KMS-11 (cell line): ENCODE measurements at regions not wholly inside any gene's neighbourhood (a gene's known extent, or its start where the extent isn't known, plus 50 kb on each side); places are given as distances from the start of the nearest gene placed in this dataset.

ENCODE experiments used
- H2AFZ ChIP-seq: fragments of 200-600 bp; sonication (generic); 2 replicates; pipeline ENCODE4 v1.6.1; 2016; ENCODE audit warnings: antibody characterized with exemption, mixed run types, low read depth
- H3K27ac ChIP-seq: fragments of 200-600 bp; sonication (generic); 2 replicates; pipeline ENCODE4 v1.6.1; 2016; ENCODE audit warnings: mild to moderate bottlenecking, mixed run types
- H3K27me3 ChIP-seq: fragments of 200-600 bp; sonication (generic); 2 replicates; pipeline ENCODE4 v1.6.1; 2017; ENCODE audit warnings: mild to moderate bottlenecking, low read depth, mixed run types, moderate library complexity; ENCODE audit not compliant: insufficient read depth
- H3K36me3 ChIP-seq: fragments of 200-600 bp; sonication (generic); 2 replicates; pipeline ENCODE4 v1.6.1; 2017; ENCODE audit warnings: mild to moderate bottlenecking, mixed run types; ENCODE audit not compliant: insufficient read depth
- H3K4me1 ChIP-seq: fragments of 200-600 bp; sonication (generic); 2 replicates; pipeline ENCODE4 v1.6.1; 2016; ENCODE audit warnings: mild to moderate bottlenecking, low read depth, mixed run types; ENCODE audit not compliant: poor library complexity, severe bottlenecking
- H3K4me2 ChIP-seq: fragments of 200-600 bp; sonication (generic); 2 replicates; pipeline ENCODE4 v1.7.0; 2016; ENCODE audit warnings: mild to moderate bottlenecking, mixed run types
- H3K4me3 ChIP-seq: fragments of 200-600 bp; sonication (generic); IDR thresholded peaks from 2 replicates; pipeline ENCODE4 v1.6.1; 2017; ENCODE audit warnings: low read depth, low read length, mixed read lengths; ENCODE audit not compliant: insufficient read depth
- H3K79me2 ChIP-seq: fragments of 200-600 bp; sonication (generic); 2 replicates; pipeline ENCODE4 v1.6.1; 2016; ENCODE audit warnings: low read depth, mixed run types; ENCODE audit not compliant: insufficient read depth
- H3K9ac ChIP-seq: fragments of 200-600 bp; sonication (generic); 2 replicates; pipeline ENCODE4 v1.6.1; 2016; ENCODE audit warnings: mild to moderate bottlenecking, mixed run types
- H4K20me1 ChIP-seq: fragments of 200-600 bp; sonication (generic); 2 replicates; pipeline ENCODE4 v1.6.1; 2016; ENCODE audit warnings: mild to moderate bottlenecking, mixed run types; ENCODE audit not compliant: insufficient read depth
- CTCF ChIP-seq: fragments of 200-600 bp; sonication (generic); conservative IDR thresholded peaks from 2 replicates; pipeline ENCODE4 v1.6.1; 2017; ENCODE audit warnings: low read depth, mild to moderate bottlenecking, antibody characterized with exemption, low read length, moderate library complexity, mixed read lengths

GRCh38 chr22:47967831-47968230, 1205.4 kb downstream of the TBC1D22A start:
- no peaks in the 10 kb centered on the region for H3K79me2 ChIP-seq
- H3K27me3 ChIP-seq, result no peaks in the 10 kb centered on the region
- no peaks in the 10 kb centered on the region for H4K20me1 ChIP-seq
- H3K36me3 ChIP-seq, result no peaks in the 10 kb centered on the region
- no peak overlapping the region for H3K27ac ChIP-seq
- no peak overlapping the region for H3K4me3 ChIP-seq
- H3K9ac ChIP-seq, result no peak overlapping the region
- no peak overlapping the region for H2AFZ ChIP-seq
- no peak overlapping the region for H3K4me2 ChIP-seq
- no peaks in the 10 kb centered on the region for H3K4me1 ChIP-seq
- TF ChIP-seq CTCF, result no peak

GRCh38 chr22:47966316-47966715, 1203.9 kb downstream of the TBC1D22A start:
- Histone ChIP-seq H3K4me1 (no peaks in the 10 kb centered on the region), H3K36me3 (no peaks in the 10 kb centered on the region)
- no peak for TF ChIP-seq CTCF

GRCh38 chr22:47965896-47966295, 1203.4 kb downstream of the TBC1D22A start:
- no peak for TF ChIP-seq CTCF
- Histone ChIP-seq H3K27me3 (no peaks in the 10 kb centered on the region), H3K27ac (no peak overlapping the region), H2AFZ (no peak overlapping the region), H3K4me3 (no peak overlapping the region), H4K20me1 (no peaks in the 10 kb centered on the region), H3K4me1 (no peaks in the 10 kb centered on the region), H3K9ac (no peak overlapping the region), H3K36me3 (no peaks in the 10 kb centered on the region), H3K79me2 (no peaks in the 10 kb centered on the region), H3K4me2 (no peak overlapping the region)

More at GRCh38 chr22:47966316-47966715, 1203.9 kb downstream of the TBC1D22A start:
- no peak overlapping the region for H3K9ac ChIP-seq
- no peaks in the 10 kb centered on the region for H4K20me1 ChIP-seq
- no peak overlapping the region for H3K4me2 ChIP-seq
- H3K4me3 ChIP-seq, result no peak overlapping the region
- H3K27ac ChIP-seq, result no peak overlapping the region
- H2AFZ ChIP-seq, result no peak overlapping the region
- H3K79me2 ChIP-seq, result no peaks in the 10 kb centered on the region
- no peaks in the 10 kb centered on the region for H3K27me3 ChIP-seq

GRCh38 chr22:47965066-47965465, 1202.6 kb downstream of the TBC1D22A start:
- no peak for TF ChIP-seq CTCF
- no peak overlapping the region for H3K27ac ChIP-seq
- H3K36me3 ChIP-seq, result no peaks in the 10 kb centered on the region
- H2AFZ ChIP-seq, result no peak overlapping the region
- H3K79me2 ChIP-seq, result no peaks in the 10 kb centered on the region
- no peaks in the 10 kb centered on the region for H3K27me3 ChIP-seq
- no peak overlapping the region for H3K4me3 ChIP-seq
- H3K4me2 ChIP-seq, result no peak overlapping the region
- no peak overlapping the region for H3K9ac ChIP-seq
- H3K4me1 ChIP-seq, result no peaks in the 10 kb centered on the region
- no peaks in the 10 kb centered on the region for H4K20me1 ChIP-seq

- Histone ChIP-seq H2AFZ (no peak overlapping the region), H3K4me3 (no peak overlapping the region), H3K4me1 (no peaks in the 10 kb centered on the region), H3K36me3 (no peaks in the 10 kb centered on the region), H3K27ac (no peak overlapping the region), H3K9ac (no peak overlapping the region), H3K27me3 (no peaks in the 10 kb centered on the region), H3K4me2 (no peak overlapping the region), H3K79me2 (no peaks in the 10 kb centered on the region), H4K20me1 (no peaks in the 10 kb centered on the region)
- no peak for TF ChIP-seq CTCF
Measured at GRCh38 chr22:47963660-47964059, 1201.2 kb downstream of the TBC1D22A start.
